ENCODE measurements at regions not wholly inside any gene's neighbourhood (a gene's known extent, or its start where the extent isn't known, plus 50 kb on each side); places are given as distances from the start of the nearest gene placed in this dataset.
"Not testable (repeated sequence)": the region's sequence is repeated elsewhere in the genome, so short reads cannot be mapped to it uniquely, and the experiment has no call there.

DNA sequence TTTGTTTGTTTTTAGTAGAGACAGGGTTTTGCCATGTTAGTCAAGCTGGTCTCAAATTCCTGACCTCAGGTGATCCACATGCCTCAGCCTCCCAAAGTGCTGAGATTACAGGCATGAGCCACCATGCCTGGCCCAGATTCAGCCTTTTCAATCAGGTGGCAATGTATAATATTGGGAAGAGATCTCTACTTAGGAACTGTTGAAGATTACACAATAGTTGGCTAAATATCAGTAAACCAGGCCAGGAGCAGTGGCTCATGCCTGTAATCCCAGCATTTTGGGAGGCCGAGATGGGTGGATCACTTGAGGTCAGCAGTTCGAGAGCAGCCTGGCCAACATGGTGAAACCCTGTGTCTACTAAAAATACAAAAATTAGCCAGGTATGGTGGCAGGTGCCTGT, 101.1 kb upstream of the LOC128125822 start:
- TF ChIP-seq, protein P1, sequence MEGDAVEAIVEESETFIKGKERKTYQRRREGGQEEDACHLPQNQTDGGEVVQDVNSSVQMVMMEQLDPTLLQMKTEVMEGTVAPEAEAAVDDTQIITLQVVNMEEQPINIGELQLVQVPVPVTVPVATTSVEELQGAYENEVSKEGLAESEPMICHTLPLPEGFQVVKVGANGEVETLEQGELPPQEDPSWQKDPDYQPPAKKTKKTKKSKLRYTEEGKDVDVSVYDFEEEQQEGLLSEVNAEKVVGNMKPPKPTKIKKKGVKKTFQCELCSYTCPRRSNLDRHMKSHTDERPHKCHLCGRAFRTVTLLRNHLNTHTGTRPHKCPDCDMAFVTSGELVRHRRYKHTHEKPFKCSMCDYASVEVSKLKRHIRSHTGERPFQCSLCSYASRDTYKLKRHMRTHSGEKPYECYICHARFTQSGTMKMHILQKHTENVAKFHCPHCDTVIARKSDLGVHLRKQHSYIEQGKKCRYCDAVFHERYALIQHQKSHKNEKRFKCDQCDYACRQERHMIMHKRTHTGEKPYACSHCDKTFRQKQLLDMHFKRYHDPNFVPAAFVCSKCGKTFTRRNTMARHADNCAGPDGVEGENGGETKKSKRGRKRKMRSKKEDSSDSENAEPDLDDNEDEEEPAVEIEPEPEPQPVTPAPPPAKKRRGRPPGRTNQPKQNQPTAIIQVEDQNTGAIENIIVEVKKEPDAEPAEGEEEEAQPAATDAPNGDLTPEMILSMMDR (conservative IDR thresholded peaks at IDR 0.05 in 1 of 2, IDR thresholded peaks at IDR 0.05 in 1 of 2; ENCODE audit: extremely low read depth in 1 of 2, insufficient read depth in 1 of 2, low read depth in 1 of 2, low read length in 2 of 2): not testable (repeated sequence)
- TF ChIP-seq EZH2 (IDR thresholded peaks at IDR 0.05; ENCODE audit: borderline replicate concordance, low read length): not testable (repeated sequence)

All from mammary epithelial cell (primary cell).